ENCODE measurements at regions not wholly inside any gene's neighbourhood (a gene's known extent, or its start where the extent isn't known, plus 50 kb on each side); places are given as distances from the start of the nearest gene placed in this dataset.
"Not testable (repeated sequence)": the region's sequence is repeated elsewhere in the genome, so short reads cannot be mapped to it uniquely, and the experiment has no call there.

DNA sequence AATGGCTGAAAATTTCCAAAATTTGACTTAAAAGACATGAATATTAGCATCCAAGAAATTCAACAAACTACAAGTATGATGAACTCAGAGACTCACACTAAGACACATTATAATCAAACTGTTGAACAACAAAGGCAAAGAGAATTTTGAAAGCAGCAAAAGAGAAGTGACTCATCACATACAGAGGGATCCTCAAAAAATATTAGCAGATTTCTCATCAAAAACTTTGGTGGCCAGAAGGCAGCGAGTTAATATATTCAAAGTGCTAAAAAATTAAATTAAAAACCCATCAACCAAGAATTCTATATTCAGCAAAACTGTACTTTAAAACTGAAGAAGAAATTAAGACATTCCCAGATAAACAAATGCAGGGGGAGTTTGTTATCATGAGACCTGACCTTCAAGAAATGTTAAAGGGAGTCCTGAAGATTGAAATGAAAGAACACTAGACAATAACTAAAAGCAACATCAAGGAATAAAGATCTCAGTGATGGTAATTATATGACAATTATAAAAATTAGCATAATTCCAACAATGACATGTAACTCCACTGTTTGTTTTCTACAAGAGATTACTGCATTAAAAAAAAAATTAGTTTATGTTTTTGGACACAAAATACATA, 150.0 kb downstream of the RNASET2 start:
- DNase-seq, result no peak
- no peak for ATAC-seq

DNA sequence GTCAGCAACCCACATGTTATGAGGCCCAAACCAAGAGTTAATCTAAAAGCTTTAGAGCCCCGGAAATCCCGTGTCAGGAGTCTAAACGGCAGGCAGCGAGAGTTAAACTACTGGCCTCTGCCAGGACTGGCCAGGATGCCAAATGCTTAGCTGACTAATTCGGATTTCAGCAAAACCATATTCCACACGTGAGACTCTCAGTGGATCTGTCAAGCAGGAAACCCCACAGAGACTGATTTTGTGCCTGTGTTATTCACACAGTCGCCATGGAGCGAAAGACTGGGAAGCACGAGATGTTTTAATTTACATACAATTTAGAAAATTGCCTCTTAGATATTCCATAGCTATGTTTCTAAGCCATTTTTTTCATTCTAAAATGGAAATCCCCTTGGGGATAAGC, 152.9 kb downstream of the RNASET2 start:
- ATAC-seq (no peak), DNase-seq (no peak)

DNA sequence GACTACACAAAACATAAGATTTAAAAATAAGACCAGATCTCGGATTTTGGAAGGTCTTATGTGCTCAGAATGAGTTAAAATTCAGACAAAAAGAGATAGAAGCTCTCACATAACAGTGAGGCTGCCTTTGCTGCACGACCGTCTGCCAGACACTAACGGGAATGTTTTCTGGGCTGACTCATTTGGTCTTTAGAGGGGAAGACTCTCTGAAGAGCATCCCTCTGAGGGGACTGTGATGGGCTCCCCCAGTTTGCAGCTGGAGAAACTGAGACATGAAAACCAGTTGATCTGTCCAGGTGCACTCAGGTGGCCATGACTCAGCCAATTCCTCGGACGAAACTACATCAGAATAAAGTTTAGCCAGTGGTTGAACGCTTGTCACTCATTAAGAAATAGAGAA, 153.9 kb downstream of the RNASET2 start:
- ATAC-seq, result no peak
- DNase-seq, result no peak

DNA sequence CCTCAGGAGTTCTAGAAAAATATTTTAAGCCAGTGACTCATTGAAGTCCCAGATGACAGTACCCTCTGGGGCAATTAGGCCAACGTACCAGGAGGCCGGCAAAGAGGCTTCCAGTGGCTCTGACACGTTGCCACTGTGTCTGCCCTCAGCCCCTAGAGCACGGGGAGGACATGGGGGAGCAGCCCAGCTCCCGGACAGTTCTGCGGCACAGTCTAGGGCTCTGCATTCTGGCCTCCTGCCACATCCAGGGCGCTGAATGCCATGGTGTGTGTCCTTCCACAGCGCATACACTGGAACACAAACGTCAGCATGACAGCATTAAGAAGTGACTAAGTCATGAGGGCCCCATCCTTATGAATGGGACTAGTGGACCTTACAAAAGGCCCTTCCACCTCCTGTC, 156.2 kb downstream of the RNASET2 start:
- no peak for ATAC-seq

DNA sequence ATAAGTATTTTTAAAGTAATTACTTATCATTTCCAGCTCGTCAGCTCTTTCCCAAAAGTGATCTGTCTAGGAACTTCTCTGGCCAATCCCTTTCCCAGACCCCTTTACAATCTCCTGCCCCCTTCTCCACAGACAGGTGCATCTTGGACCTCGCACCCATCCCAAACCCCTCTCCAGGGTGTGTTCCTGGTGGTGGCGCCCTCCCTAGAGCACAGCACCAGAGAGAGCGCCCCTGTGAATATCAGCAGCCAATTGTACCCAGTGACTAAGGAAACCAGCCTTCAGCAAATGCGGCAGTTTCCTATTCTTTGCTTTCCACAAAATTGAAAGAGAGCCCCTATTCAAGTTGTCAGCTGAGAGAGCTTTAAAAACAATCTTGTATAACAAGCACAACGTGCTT, 157.7 kb downstream of the RNASET2 start:
- ATAC-seq, result no peak
- no peak for DNase-seq

More for the DNA sequence above, 156.2 kb downstream of the RNASET2 start:
- no peak for DNase-seq

DNA sequence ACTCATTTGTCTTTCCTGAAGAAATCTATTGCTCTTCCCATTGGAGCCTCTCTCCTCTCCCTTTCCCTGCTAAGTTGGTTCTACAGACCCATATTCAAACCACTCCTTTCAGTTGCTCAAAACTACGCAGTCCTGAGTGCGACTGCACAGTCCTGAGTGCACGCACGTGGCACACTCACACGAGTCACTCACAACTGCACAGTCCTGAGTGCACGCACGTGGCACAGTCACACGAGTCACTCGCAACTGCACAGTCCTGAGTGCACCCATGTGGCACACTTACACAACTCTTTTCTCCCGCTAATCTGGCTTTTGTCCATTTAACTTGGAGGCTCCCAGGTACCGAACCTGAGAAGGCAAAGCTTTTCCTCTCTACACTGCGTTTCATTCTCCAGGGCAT, 159.7 kb downstream of the RNASET2 start:
- DNase-seq (no peak), ATAC-seq (no peak)

DNA sequence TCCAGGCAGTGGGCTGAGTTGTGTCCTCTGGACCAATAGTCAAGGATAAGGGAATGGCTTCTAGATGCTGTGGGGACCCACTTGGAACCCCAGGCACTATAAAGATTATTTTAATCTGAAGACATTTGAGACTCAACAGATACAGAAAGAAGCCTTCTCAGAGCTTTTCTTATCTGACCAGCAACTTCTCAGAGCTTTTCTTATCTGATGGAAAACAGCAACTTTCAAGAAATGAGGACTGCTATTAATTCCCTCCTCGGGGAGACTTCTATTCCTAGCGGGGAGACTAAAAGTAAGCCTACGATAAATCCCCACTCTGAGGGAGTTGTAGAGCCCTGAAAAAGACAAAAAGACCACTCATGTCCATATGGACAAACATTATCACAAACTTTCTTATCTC, 160.5 kb downstream of the RNASET2 start:
- ATAC-seq (no peak), DNase-seq (no peak)

DNA sequence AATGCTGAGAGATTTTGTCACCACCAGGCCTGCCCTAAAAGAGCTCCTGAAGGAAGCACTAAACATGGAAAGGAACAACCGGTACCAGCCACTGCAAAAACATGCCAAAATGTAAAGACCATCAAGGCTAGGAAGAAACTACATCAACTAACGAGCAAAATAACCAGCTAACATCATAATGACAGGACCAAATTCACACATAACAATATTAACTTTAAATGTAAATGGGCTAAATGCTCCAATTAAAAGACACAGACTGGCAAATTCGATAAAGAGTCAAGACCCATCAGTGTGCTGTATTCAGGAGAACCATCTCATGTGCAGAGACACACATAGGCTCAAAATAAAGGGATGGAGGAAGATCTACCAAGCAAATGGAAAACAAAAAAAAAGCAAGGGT, 163.8 kb upstream of the RPS6KA2 start:
- not testable (repeated sequence) for ATAC-seq, DNase-seq

DNA sequence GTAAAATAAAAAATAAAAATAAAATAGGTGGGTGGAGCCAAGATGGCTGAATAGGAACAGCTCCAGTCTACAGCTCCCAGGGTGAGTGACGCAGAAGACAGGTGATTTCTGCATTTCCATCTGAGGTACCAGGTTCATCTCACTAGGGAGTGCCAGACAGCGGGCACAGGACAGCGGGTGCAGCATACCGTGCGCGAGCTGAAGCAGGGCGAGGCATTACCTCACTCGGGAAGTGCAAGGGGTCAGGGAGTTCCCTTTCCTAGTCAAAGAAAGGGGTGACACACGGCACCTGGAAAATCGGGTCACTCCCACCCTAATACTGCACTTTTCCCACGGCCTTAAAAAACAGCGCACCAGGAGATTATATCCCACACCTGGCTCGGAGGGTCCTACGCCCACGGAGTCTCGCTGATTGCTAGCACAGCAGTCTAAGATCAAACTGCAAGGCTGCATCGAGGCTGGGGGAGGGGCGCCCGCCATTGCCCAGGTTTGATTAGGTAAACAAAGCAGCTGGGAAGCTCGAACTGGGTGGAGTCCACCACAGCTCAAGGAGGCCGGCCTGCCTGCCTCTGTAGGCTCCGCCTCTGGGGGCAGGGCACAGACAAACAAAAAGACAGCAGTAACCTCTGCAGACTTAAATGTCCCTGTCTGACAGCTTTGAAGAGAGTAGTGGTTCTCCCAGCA, 161.9 kb upstream of the RPS6KA2 start:
- DNase-seq, result not testable (repeated sequence)

DNA sequence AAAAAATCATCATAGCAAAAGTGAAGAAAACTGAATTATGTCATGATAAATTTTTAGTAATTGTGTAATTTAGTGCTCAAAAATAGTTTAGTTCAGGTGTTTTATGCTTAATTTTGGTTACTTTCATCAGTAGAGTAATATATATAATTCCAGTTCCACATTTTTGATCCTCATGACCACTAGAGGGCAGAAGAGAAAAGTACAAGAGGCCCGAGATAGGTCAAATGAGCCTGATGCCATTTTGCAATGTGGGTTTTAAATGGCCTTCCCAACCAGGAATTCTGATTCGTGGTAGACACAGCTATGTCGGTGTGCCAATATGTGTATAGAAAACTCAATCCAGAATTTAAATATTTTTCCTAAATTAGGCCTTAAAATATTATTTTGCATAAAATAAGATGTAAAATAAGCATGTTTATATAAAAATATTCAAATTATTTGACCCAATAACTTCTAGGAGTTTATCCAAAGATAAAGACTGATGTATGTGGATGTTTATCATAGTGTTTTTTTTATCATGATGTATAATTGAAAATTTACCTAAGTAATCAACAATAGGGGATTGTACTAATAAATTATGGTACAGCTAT, 159.7 kb upstream of the RPS6KA2 start:
- ATAC-seq, result no peak

More for the DNA sequence above, 161.9 kb upstream of the RPS6KA2 start:
- not testable (repeated sequence) for ATAC-seq

DNA sequence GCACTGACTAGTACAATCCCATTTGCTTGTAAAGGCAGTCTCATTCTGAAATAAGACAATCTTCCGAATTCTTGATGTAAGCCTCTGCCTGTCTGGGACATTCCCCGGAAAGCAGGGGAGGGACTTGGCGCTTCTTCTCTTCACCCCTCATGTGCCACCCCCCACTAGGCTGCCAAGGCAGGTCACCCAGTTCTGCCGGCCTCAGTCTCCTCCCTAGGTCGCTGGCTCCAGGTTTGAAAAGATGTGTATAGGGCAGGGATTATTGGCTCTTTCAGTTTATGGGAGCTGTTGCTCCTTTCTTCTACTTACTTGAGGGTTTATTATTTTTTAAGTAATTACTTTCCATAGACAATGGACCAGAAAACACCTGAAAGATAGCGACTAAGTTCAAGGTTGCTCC, 158.1 kb upstream of the RPS6KA2 start:
- ATAC-seq (no peak), DNase-seq (no peak)

More for the DNA sequence above, 159.7 kb upstream of the RPS6KA2 start:
- no peak for DNase-seq

DNA sequence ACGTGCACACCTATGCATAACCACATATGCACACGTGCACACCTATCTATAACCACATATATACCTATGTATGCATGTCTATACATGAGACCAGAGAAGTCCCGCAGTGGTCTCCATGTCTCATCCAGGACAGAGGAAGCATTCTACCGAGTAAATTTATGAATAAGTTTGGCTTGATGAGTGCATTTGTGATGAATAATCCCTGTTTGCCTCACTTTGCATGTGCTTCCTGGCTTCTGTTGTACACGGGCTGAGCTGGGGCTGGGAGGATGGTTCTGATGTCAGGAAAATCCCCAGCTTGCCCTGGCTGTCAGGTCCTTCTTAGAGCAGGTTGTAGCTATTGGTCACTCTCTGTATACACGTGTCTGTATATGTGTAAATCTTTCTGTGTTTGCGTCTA, 157.6 kb upstream of the RPS6KA2 start:
- ATAC-seq (no peak), DNase-seq (no peak)

DNA sequence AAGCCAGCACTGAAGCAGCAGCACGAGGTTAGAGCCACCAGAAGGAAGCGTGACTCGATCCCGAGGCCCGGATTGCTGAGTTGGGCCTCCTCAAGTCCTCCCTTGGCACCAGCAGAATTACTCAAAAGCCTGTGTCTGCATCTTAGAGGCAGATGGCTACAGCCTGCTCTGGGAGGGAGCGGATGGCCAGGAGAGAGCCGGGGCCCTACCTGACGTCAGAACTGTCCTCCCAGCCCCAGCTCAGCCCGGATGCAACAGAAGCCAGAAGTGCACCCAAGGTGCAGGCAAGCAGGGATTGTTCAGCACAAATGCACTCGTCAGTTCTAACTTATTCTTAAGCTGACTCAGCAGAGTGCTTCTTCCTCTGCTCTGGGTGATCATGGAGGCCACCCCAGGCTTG, 155.5 kb upstream of the RPS6KA2 start:
- no peak for ATAC-seq

DNA sequence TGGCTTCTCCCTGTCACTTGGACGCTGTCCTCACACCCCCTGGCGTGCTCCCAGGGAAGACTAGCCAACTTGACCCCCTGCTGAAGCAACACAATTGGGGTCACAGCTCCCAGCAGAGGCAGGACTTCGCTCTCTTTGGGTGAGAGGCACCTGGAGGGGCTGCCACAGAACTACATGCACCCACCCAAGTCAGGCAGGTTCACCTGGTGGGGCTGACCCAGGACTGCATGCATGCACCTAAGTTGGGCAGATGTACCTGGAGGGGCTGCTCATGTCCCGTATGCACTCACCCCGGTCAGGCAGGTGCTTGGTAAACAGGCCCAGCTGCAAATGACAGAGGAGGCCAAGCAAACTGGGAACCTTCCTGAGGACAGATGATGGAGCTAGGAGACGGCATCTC, 154.3 kb upstream of the RPS6KA2 start:
- ATAC-seq, result no peak
- no peak for DNase-seq

More for the DNA sequence above, 155.5 kb upstream of the RPS6KA2 start:
- no peak for DNase-seq

DNA sequence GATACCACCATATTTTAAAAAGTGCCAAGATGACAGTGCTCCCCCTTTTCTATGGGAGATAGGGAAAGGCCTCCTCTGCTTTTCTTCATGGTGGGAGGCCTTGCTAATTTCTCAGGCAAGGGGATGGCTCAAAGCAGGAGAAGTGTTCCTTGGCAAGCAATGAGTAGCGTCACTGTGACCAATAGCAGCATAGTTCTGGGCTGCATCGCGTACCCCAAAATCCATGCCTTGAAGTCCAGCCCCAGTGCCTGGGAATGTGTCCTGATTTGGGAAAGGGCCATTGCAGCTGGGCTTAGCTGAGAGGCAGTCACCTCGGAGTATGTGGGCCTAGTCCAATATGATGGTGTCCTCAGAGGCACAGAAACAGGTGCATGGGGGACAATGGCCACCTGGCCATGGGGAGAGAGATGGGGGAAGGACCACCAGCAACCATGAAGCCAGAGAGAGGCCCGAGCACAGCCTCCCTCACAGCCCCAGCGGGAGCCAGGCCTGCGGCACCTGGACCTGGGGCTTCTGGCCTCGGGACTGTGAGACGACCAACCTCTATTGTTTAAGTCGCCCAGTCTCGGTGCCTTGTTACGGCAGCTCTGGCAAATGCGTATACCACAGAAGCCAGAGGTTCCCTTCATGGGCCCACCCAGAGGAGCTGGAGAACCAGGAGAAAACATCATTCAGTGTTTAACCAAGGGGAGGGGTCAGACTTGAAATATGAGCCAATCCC, 153.1 kb upstream of the RPS6KA2 start:
- DNase-seq, result no peak
- no peak for ATAC-seq

DNA sequence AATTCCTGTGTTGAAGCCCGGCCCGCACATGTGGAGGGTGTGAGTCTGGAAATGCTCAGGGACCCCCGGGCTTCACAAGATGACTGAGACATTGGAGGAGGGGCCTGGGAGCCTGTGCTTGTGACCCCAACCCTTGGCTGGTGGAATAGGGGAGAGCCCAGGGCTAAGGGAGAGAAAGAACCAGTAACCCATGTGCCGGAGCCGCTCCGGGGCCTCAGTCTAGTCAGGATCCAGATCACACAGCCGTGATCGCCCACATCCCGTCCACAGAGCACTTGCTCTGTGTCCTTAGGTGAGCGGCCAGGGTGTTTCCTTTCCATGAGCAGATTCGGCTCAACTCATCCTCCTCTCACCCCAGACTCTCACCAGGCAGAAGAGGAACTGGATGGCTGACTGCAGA, 152.3 kb upstream of the RPS6KA2 start:
- ATAC-seq, result no peak
- no peak for DNase-seq

DNA sequence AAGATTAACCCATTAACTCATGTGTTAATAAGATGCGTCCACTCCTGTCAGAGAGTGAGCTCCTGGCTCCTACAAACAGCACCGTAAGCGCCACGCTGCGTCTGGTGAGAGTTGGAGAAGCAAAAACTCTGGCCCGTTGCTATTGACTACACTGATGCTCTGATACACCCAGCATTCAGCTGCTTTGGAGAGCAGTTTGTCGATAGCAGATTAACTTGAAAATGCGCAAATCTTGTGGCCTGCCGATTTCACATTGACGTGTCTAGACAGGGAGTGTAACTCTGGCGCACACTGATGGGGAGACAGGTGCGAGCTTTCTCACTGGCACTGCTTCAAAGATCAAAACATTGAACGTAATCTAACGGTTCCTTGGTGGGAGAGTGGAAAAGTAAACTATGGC, 151.7 kb upstream of the RPS6KA2 start:
- no peak for ATAC-seq

DNA sequence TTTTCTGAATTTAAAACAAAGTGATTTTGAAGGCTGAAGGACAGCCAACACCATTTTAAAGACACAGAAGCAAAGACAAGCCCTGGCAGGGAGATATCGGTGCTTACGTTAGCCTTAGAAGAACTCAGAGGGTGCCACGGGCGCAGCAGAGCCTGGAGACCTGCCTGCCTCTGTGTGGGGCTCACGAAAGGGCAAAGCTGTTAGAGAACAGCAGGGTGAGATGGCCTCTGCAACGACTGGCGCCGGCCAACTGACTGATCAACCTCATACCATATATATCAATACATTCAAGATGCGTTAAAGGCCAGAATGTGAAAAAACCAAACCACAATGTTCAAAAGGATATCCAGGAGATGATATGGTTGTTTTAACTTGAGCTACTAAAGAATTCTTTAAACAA, 151.0 kb upstream of the RPS6KA2 start:
- ATAC-seq, result no peak

More for the DNA sequence above, 151.7 kb upstream of the RPS6KA2 start:
- no peak for DNase-seq

DNA sequence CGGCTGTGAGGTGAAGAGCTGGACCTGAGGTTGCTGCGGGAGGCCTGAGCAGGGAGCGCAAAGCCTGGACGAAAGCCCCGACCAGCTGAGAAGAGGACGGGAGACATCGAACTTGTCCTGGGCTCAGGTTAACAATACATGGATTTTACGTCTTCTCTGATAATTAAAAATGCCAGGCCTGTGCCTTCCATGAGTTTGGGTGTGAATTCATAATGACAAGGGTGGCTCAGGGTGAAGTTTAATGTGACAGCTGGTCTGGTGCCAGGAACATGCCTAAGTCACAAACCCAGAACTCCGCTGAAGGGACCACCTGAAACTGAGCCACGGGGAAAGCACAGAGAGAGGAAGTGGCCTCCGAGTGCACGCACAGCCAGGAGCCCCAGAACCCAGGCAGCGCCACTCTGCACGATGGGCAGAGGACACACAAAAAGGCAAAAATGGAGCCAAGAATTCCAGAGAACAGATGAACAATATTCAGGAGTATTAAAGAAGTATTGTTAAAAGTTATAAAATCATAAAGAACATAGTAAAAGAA, 150.1 kb upstream of the RPS6KA2 start:
- ATAC-seq, result no peak
- no peak for DNase-seq

More for the DNA sequence above, 151.0 kb upstream of the RPS6KA2 start:
- no peak for DNase-seq

DNA sequence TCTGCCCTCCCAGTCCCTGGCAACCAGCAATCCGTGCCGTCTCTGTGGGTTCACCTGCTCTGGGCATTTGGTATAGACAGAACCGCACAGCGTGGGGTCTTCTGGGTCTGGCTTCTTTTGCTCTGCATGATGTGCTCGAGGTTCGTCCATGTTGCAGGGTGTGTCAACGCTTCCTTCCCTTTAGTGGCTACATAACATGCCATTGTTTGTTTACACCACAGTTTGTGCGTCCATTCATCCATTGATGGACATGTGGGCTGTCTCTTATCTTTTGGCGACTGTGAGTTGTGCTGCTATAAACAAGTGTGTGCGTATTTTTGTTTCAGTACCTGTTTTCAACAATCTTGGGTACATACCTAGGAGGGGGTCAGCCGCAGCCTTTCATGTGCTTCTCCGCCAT, 149.5 kb upstream of the RPS6KA2 start:
- no peak for DNase-seq
- ATAC-seq, result no peak

DNA sequence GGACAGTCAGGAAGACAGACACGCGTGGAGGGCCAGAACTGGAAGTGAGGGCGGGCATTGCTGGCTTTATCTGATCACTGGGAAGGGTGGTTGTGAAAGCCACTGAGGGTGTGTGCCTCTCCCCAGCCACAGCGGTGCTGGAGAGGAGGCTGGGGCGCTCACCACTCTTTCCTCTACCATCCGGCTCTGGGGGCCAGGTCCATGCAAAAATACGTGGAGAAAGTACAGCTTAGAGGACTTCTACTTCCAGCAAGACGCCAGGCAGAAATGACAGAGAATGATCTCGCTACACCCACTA, 148.8 kb upstream of the RPS6KA2 start:
- DNase-seq, result no peak
- ATAC-seq, result no peak

DNA sequence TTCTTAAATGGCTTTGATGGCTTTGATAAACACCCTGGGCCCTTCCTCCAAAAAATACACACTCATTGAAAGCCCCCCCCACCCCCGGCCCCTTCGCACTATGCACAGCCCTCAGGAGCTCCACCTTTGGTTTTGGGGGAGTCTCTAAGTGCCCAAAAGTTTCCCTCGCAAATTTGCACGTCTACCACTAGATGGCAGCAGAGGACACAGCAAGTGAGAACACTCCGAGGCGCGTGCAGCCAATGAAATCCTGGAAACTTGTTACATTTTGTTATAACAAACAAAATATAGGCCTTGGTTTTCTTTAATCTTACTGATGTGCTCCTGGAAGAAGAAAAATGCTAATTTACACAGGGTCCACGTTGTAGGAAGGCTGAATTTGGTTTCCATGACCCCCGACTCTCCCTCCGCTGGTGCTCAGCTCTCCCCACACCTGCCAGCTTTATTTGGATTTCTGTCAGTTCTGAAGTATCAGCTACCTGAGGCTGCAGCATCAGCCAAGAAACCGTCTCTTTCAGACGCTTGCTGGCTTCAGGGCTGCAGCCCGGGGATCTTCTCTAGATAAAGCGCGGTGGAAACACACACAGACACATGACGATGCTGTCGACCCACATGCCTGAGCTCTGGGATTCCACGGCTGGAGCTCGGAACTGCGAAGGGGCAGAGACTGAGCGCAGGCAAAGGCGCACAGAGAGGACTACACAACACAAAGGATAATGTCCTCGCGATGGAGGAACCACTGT, 148.3 kb upstream of the RPS6KA2 start:
- DNase-seq (peak; percentile 50), ATAC-seq (peak; percentile 71)
